PC-9 (cell line): ENCODE measurements at regions not wholly inside any gene's neighbourhood (a gene's known extent, or its start where the extent isn't known, plus 50 kb on each side); places are given as distances from the start of the nearest gene placed in this dataset.

Experiments
- BruUV-seq: library from RNA; stranded (reverse); fragments of 400-500 nt; replicated peaks from 2 replicates; lab custom pipeline; 2021; lab: Mats Ljungman, UMichigan
- CTCF ChIA-PET: fragments of 300-600 bp; sonication (Branson Sonifier 250); formaldehyde crosslinking; loops from one replicate; lab custom pipeline; 2022; ENCODE audit warnings: antibody characterized with exemption; lab: Charles Lee
- POLR2A ChIA-PET: fragments of 300-600 bp; sonication (Branson Sonifier 250); formaldehyde crosslinking; loops from one replicate; lab custom pipeline; 2022; ENCODE audit warnings: antibody characterized with exemption; ENCODE audit not compliant: unreplicated experiment; lab: Charles Lee
- DNase-seq, 2 experiments: peaks; one replicate each; pipeline versions ENCODE4 v3.0.0 to v3.0.0-alpha.2; 2015 to 2022; ENCODE audit warnings: mixed read lengths in 1 of 2
- H2AFZ ChIP-seq: fragments of 200-600 bp; sonication (generic); 2 replicates; pipeline ENCODE4 v1.8.1; 2017; ENCODE audit warnings: antibody characterized with exemption
- H3F3A ChIP-seq: fragments of 200-600 bp; sonication (generic); 2 replicates; pipeline ENCODE4 v1.8.1; 2017; ENCODE audit warnings: antibody characterized with exemption, mild to moderate bottlenecking, low read depth; ENCODE audit not compliant: insufficient read depth
- H3K27ac ChIP-seq: fragments of 200-600 bp; sonication (generic); 2 replicates; pipeline ENCODE4 v1.6.1; 2016; ENCODE audit warnings: mixed run types
- H3K27me3 ChIP-seq: fragments of 200-600 bp; sonication (generic); 2 replicates; pipeline ENCODE4 v1.6.1; 2016; ENCODE audit warnings: low read depth, mixed run types; ENCODE audit not compliant: insufficient read depth
- H3K36me3 ChIP-seq: fragments of 200-600 bp; sonication (generic); 2 replicates; pipeline ENCODE4 v1.6.1; 2016; ENCODE audit warnings: low read depth, mixed run types
- H3K4me1 ChIP-seq: fragments of 200-600 bp; sonication (generic); replicated peaks from 2 replicates; pipeline ENCODE4 v1.6.1; 2016; ENCODE audit warnings: mixed run types; ENCODE audit not compliant: insufficient read depth
- H3K4me2 ChIP-seq: fragments of 200-600 bp; sonication (generic); 2 replicates; pipeline ENCODE4 v1.6.1; 2017; ENCODE audit warnings: mixed run types
- H3K4me3 ChIP-seq: fragments of 200-600 bp; sonication (generic); 2 replicates; pipeline ENCODE4 v1.6.1; 2016; ENCODE audit warnings: mixed run types
- H3K79me2 ChIP-seq: fragments of 200-600 bp; sonication (generic); 2 replicates; pipeline ENCODE4 v1.6.1; 2017; ENCODE audit warnings: low read depth, mixed run types
- H3K9me2 ChIP-seq: fragments of 200-600 bp; sonication (generic); 2 replicates; pipeline ENCODE4 v1.8.1; 2017; ENCODE audit warnings: mild to moderate bottlenecking; ENCODE audit not compliant: insufficient read depth
- H3K9me3 ChIP-seq: fragments of 200-600 bp; sonication (generic); 2 replicates; pipeline ENCODE4 v1.8.1; 2016; ENCODE audit warnings: low read depth; ENCODE audit not compliant: insufficient read depth
- H4K20me1 ChIP-seq: fragments of 200-600 bp; sonication (generic); 2 replicates; pipeline ENCODE4 v1.8.1; 2017; ENCODE audit not compliant: insufficient read depth
- EZH2 ChIP-seq: fragments of 200-600 bp; sonication (generic); IDR thresholded peaks from 2 replicates; pipeline ENCODE4 v1.8.0; 2017; ENCODE audit warnings: antibody characterized with exemption, low read depth
- intact Hi-C: fragments of 100-400 bp; cut with micrococcal nuclease; formaldehyde crosslinking; loops from one replicate; pipeline ENCODE4 v1.10.0; 2022; ENCODE audit not compliant: unreplicated experiment
- TF ChIP-seq, protein P1 (sequence below): fragments of 200-600 bp; sonication (generic); conservative IDR thresholded peaks from 2 replicates; pipeline ENCODE4 v1.6.1; 2017; ENCODE audit warnings: mixed run types, antibody characterized with exemption, mild to moderate bottlenecking, moderate library complexity

DNA sequence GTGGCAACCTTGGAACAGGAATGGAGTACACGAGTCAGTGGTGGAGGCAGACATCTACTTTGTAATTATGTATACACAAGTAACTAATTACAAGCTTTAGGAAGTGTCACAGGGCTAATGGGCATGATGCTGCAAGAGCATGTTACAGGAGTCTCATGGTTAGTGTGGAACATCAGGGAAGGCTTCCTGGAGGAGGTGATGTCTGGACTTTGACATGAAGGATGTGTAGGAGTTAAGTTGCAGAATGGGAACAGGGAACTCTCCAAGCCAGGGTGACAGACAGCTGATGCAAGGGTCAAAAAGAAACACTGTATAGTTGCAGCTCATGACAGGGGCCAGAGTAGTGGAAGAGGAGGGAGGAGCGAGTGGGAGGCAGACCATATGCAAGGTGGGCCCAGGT is 483.8 kb upstream of the EEF2KMT start:
- Histone ChIP-seq H3K27ac (no peak overlapping the region), H4K20me1 (no peaks in the 10 kb centered on the region), H3K9me2 (no peaks in the 10 kb centered on the region), H3F3A (no peaks in the 10 kb centered on the region), H3K4me3 (no peak overlapping the region), H2AFZ (no peak overlapping the region), H3K36me3 (no peaks in the 10 kb centered on the region), H3K9me3 (no peaks in the 10 kb centered on the region), H3K4me2 (no peak overlapping the region), H3K79me2 (no peaks in the 10 kb centered on the region), H3K27me3 (peaks cover 50% of the 10 kb centered on the region), H3K4me1 (no peaks in the 10 kb centered on the region)
- intact Hi-C loops, result no loop called here
- ChIA-PET CTCF (no interaction called here), POLR2A (no interaction called here)
- DNase-seq, result no peak
- no TSS peak for BruUV-seq
- TF ChIP-seq, protein P1, sequence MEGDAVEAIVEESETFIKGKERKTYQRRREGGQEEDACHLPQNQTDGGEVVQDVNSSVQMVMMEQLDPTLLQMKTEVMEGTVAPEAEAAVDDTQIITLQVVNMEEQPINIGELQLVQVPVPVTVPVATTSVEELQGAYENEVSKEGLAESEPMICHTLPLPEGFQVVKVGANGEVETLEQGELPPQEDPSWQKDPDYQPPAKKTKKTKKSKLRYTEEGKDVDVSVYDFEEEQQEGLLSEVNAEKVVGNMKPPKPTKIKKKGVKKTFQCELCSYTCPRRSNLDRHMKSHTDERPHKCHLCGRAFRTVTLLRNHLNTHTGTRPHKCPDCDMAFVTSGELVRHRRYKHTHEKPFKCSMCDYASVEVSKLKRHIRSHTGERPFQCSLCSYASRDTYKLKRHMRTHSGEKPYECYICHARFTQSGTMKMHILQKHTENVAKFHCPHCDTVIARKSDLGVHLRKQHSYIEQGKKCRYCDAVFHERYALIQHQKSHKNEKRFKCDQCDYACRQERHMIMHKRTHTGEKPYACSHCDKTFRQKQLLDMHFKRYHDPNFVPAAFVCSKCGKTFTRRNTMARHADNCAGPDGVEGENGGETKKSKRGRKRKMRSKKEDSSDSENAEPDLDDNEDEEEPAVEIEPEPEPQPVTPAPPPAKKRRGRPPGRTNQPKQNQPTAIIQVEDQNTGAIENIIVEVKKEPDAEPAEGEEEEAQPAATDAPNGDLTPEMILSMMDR, result no peak
- TF ChIP-seq EZH2, result no peak

DNA sequence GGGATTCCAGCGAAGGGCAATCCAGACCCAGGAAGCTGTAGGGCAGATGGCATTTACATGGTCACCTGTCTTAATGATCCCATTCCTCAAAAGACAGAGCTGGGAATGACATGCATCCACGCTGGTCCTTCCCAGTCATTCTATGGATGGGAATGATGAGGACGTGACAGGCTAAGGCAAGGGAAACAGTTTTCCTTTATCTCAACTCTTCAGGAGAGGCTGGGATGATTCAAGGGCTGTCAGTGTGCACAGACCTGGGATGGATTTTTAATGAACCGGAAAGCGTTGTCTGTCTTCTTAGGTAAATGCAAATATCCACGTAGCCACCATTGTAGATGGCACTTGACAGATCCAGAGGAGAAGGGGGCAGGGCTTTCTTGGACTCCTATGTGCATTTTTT is 483.2 kb upstream of the EEF2KMT start:
- no peak for TF ChIP-seq EZH2
- TF ChIP-seq, protein P1, result no peak
- H3F3A ChIP-seq, result no peaks in the 10 kb centered on the region
- ChIA-PET CTCF (no interaction called here), POLR2A (no interaction called here)
- H3K27ac ChIP-seq, result no peak overlapping the region
- H3K79me2 ChIP-seq, result no peaks in the 10 kb centered on the region
- H3K9me2 ChIP-seq, result no peaks in the 10 kb centered on the region
- no peak overlapping the region for H2AFZ ChIP-seq
- intact Hi-C loops, result no loop called here
- no peak for DNase-seq
- no peaks in the 10 kb centered on the region for H3K4me1 ChIP-seq
- BruUV-seq, result no TSS peak
- H3K36me3 ChIP-seq, result no peaks in the 10 kb centered on the region
- peaks cover 57% of the 10 kb centered on the region for H3K27me3 ChIP-seq
- no peaks in the 10 kb centered on the region for H3K9me3 ChIP-seq
- no peak overlapping the region for H3K4me2 ChIP-seq
- H3K4me3 ChIP-seq, result no peak overlapping the region
- H4K20me1 ChIP-seq, result no peaks in the 10 kb centered on the region

DNA sequence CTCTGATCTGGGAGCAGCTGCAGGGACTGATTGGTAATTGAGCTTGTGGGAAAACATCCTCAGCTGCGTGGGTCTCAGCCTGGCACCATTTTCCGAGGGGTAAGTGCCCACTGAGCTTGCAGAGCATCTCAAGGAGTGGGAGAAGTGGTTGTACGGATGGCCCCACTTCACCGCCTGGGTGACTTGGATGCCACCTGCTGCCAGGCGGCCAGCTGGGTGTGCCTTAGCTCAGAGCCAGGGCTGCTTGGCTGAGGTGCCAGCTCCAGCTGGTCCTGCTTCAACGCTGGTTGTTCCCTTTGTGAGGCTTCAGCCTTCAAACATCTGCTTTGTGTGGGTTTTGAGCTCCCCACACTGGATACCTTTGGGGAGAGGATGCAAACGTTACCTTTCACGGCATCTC is 482.7 kb upstream of the EEF2KMT start:
- intact Hi-C loops, result no loop called here
- Histone ChIP-seq H3F3A (no peaks in the 10 kb centered on the region), H3K4me1 (no peaks in the 10 kb centered on the region), H3K27ac (no peak overlapping the region), H3K79me2 (no peaks in the 10 kb centered on the region), H3K9me2 (no peaks in the 10 kb centered on the region), H3K4me3 (no peak overlapping the region), H3K9me3 (no peaks in the 10 kb centered on the region), H4K20me1 (no peaks in the 10 kb centered on the region), H2AFZ (no peak overlapping the region), H3K36me3 (no peaks in the 10 kb centered on the region), H3K4me2 (no peak overlapping the region), H3K27me3 (peaks cover 62% of the 10 kb centered on the region)
- ChIA-PET CTCF (no interaction called here), POLR2A (no interaction called here)
- no peak for DNase-seq
- TF ChIP-seq, protein P1, result no peak
- no peak for TF ChIP-seq EZH2
- no TSS peak for BruUV-seq
